RWPE2 (cell line): ENCODE measurements at regions not wholly inside any gene's neighbourhood (a gene's known extent, or its start where the extent isn't known, plus 50 kb on each side); places are given as distances from the start of the nearest gene placed in this dataset.

Experiments
- ATAC-seq: fragments of 200-7000 bp; cut with Tn5 transposase; 3 replicates; pipeline ENCODE4 v1.9.1; 2021; ENCODE audit warnings: low read depth
- DNase-seq: peaks from one replicate; pipeline ENCODE4 v3.0.0-alpha.2; 2020; ENCODE audit warnings: low spot score
- H3K27ac ChIP-seq: fragments of 450-650 bp; 2 replicates; pipeline ENCODE4 v1.5.1; 2017; ENCODE audit warnings: mild to moderate bottlenecking; ENCODE audit not compliant: poor library complexity, severe bottlenecking
- H3K27me3 ChIP-seq: fragments of 250-450 bp; sonication (Bioruptor Pico); 2 replicates; pipeline ENCODE4 v1.5.1; 2021; ENCODE audit warnings: mild to moderate bottlenecking, moderate library complexity; ENCODE audit not compliant: insufficient read depth, poor library complexity, severe bottlenecking
- H3K36me3 ChIP-seq: fragments of 250-450 bp; sonication (Bioruptor Pico); 2 replicates; pipeline ENCODE4 v1.5.1; 2020; ENCODE audit warnings: low read depth, mild to moderate bottlenecking, moderate library complexity
- H3K4me1 ChIP-seq: fragments of 250-450 bp; sonication (Bioruptor Pico); 2 replicates; pipeline ENCODE4 v1.5.1; 2021; ENCODE audit warnings: mild to moderate bottlenecking, moderate library complexity; ENCODE audit not compliant: insufficient read depth, poor library complexity, severe bottlenecking
- H3K4me3 ChIP-seq: fragments of 250-450 bp; sonication (Bioruptor Pico); 2 replicates; pipeline ENCODE4 v1.5.1; 2021; ENCODE audit warnings: mild to moderate bottlenecking, moderate library complexity; ENCODE audit not compliant: severe bottlenecking
- H3K9me3 ChIP-seq: fragments of 250-450 bp; sonication (Bioruptor Pico); 2 replicates; pipeline ENCODE4 v1.5.1; 2021; ENCODE audit warnings: mild to moderate bottlenecking, moderate library complexity; ENCODE audit not compliant: severe bottlenecking
- CTCF ChIP-seq: fragments of 450-650 bp; IDR thresholded peaks from one replicate; pipeline ENCODE4 v1.5.1; 2017; ENCODE audit warnings: mild to moderate bottlenecking, moderate library complexity; ENCODE audit not compliant: poor library complexity, severe bottlenecking

DNA sequence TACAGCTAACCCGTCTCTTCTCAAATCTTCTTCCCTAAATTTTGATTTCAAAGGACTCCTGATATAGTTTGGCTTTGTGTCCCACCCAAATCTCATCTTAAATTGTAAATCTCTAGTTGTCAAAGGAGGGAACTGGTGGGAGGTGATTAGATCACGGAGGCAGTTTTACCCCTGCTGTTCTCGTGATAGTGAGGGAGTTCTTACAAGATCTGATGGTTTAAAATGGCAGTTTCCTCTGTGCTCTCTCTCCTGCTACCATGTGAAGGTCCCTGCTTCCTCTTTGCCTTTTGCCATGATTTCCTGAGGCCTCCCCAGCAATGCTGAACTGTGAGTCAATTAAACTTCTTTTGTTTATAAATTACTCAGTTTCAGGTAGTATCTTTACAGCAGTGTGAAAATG is 269.3 kb downstream of the POLR1F start:
- Histone ChIP-seq H3K36me3 (no peaks in the 10 kb centered on the region), H3K9me3 (no peaks in the 10 kb centered on the region), H3K27me3 (no peaks in the 10 kb centered on the region), H3K4me3 (no peak overlapping the region), H3K27ac (no peak overlapping the region), H3K4me1 (no peaks in the 10 kb centered on the region)
- no peak for TF ChIP-seq CTCF
- DNase-seq, result no peak
- no peak for ATAC-seq

DNA sequence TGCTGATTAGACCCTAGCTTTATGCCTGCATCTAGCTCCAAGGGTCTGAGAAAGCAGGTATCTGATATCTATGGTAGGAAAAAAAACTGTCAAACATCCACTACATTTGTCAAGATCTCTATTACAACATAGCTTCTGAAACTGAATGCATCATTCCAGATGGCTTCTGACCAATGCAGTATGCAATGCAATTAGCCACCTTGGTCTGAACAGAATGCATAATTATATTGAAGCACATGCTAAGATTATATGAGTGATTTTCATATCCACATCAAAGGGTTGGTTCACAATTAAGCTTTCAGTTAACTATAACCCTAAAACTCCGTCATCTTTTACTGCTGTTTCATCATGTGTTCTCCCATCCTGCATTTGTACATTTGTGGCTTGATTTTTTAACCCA is 271.4 kb downstream of the POLR1F start:
- no peak for TF ChIP-seq CTCF

DNA sequence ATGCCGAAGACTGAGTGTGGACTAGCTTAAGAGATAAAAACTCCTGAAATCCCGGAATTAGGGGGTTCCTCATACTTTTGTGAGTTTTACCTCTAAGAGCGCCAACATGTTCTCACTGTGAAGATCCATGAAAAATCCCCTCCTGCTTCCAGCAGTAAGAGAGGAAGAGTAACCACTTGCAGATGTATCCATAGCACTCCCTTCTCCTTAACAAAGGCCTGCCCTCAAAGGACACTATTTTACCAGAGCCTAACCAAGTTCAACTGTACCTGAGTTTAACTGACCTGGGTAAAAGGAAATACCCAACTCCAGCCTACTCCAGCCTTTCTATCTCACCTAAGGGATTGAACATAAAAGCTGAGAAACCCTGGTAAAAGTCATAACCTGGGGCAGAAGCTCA is 280.9 kb downstream of the POLR1F start:
- no peaks in the 10 kb centered on the region for H3K4me1 ChIP-seq
- H3K27ac ChIP-seq, result no peak overlapping the region
- no peaks in the 10 kb centered on the region for H3K27me3 ChIP-seq
- DNase-seq (no peak), ATAC-seq (no peak)
- no peaks in the 10 kb centered on the region for H3K36me3 ChIP-seq
- no peak for TF ChIP-seq CTCF
- H3K9me3 ChIP-seq, result no peaks in the 10 kb centered on the region
- no peak overlapping the region for H3K4me3 ChIP-seq

More for the DNA sequence above, 271.4 kb downstream of the POLR1F start:
- no peak for DNase-seq
- no peak overlapping the region for H3K4me3 ChIP-seq
- H3K27me3 ChIP-seq, result no peaks in the 10 kb centered on the region
- no peaks in the 10 kb centered on the region for H3K36me3 ChIP-seq
- ATAC-seq, result no peak
- no peak overlapping the region for H3K27ac ChIP-seq
- H3K9me3 ChIP-seq, result no peaks in the 10 kb centered on the region
- no peaks in the 10 kb centered on the region for H3K4me1 ChIP-seq

DNA sequence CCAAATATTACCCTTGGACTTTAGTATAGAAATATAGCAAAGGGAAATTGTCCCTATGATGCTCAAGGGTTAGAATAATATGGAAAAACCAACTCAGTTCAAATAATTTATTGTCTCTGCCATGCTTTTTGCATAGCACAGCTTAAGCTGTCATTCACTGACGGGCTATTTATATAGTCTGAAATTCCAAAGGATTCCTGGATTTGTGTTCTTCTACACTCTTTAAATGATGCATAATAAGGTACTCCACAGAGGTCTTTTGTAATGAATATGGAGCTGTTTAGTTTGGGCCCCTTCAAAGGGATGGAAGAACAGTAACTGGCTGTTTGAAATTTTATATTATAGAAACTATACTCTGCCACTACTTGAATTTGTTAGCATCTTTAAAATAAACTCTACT is 276.6 kb upstream of the FERD3L start:
- Histone ChIP-seq H3K27ac (no peak overlapping the region), H3K4me3 (no peak overlapping the region), H3K27me3 (no peaks in the 10 kb centered on the region), H3K4me1 (no peaks in the 10 kb centered on the region), H3K36me3 (no peaks in the 10 kb centered on the region), H3K9me3 (no peaks in the 10 kb centered on the region)
- ATAC-seq (no peak), DNase-seq (no peak)
- no peak for TF ChIP-seq CTCF

- DNase-seq, result no peak
- Histone ChIP-seq H3K27me3 (no peaks in the 10 kb centered on the region), H3K36me3 (no peaks in the 10 kb centered on the region), H3K9me3 (no peaks in the 10 kb centered on the region), H3K4me1 (no peaks in the 10 kb centered on the region), H3K27ac (no peak overlapping the region), H3K4me3 (no peak overlapping the region)
- TF ChIP-seq CTCF, result no peak
- no peak for ATAC-seq
These were observed 272.0 kb upstream of the FERD3L start for GRCh38 chr7:19417231-19417630.
